HG02588 (cell line): ENCODE measurements at regions not wholly inside any gene's neighbourhood (a gene's known extent, or its start where the extent isn't known, plus 50 kb on each side); places are given as distances from the start of the nearest gene placed in this dataset.
"Not testable (repeated sequence)": the region's sequence is repeated elsewhere in the genome, so short reads cannot be mapped to it uniquely, and the experiment has no call there.

ENCODE experiments used
- ATAC-seq: cut with Tn5 transposase; IDR thresholded peaks from one replicate; pipeline ENCODE4 v1.9.1; 2021; ENCODE audit warnings: mild to moderate bottlenecking, moderate library complexity; ENCODE audit not compliant: unreplicated experiment

GRCh38 chr15:89024418-89024817, 63.8 kb upstream of the ABHD2 start:
- ATAC-seq, result no peak

GRCh38 chr15:89026167-89026566, 62.1 kb upstream of the ABHD2 start:
- no peak for ATAC-seq

- ATAC-seq, result no peak
Measured at GRCh38 chr15:89028036-89028435, 60.2 kb upstream of the ABHD2 start.

- ATAC-seq, result no peak
Measured at GRCh38 chr15:89030311-89030710, 57.9 kb upstream of the ABHD2 start.

GRCh38 chr15:89031637-89032285, 56.5 kb upstream of the ABHD2 start:
- ATAC-seq, result not testable (repeated sequence)

GRCh38 chr15:89034305-89034704, 54.0 kb upstream of the ABHD2 start:
- ATAC-seq, result no peak

- ATAC-seq, result no peak
Measured at GRCh38 chr15:89035150-89035549, 53.1 kb upstream of the ABHD2 start.

- no peak for ATAC-seq
Measured at GRCh38 chr15:89035658-89036057, 52.6 kb upstream of the ABHD2 start.

GRCh38 chr15:89038146-89038545, 50.1 kb upstream of the ABHD2 start:
- ATAC-seq, result no peak
